Kidney epithelial cell (primary cell): ENCODE measurements at regions not wholly inside any gene's neighbourhood (a gene's known extent, or its start where the extent isn't known, plus 50 kb on each side); places are given as distances from the start of the nearest gene placed in this dataset.

Experiments used
- DNase-seq: peaks from one replicate; pipeline ENCODE4 v3.0.0-alpha.2; 2010; ENCODE audit warnings: low read depth
- H3K27me3 ChIP-seq: 2 replicates; pipeline ENCODE4 v1.6.0; 2011; ENCODE audit warnings: low read length; ENCODE audit not compliant: control insufficient read depth, insufficient read depth
- H3K36me3 ChIP-seq: 2 replicates; pipeline ENCODE4 v1.5.1; 2011; ENCODE audit warnings: low read length; ENCODE audit not compliant: control insufficient read depth, insufficient read depth
- H3K4me3 ChIP-seq: 2 replicates; pipeline ENCODE4 v1.5.1; 2011; ENCODE audit warnings: low read depth, mild to moderate bottlenecking, control low read depth, low read length
- CTCF ChIP-seq: IDR thresholded peaks from 2 replicates; pipeline ENCODE4 v1.5.1; 2011; ENCODE audit warnings: mild to moderate bottlenecking, moderate library complexity, low read length, control low read depth, inconsistent platforms; ENCODE audit not compliant: insufficient read depth, poor library complexity, severe bottlenecking

- DNase-seq, result no peak
- no peaks in the 10 kb centered on the region for H3K27me3 ChIP-seq
- H3K36me3 ChIP-seq, result no peaks in the 10 kb centered on the region
- no peak overlapping the region for H3K4me3 ChIP-seq
- TF ChIP-seq CTCF, result no peak
Observed at GRCh38 chr19:28530406-28531035, 682.4 kb downstream of the UQCRFS1 start.

- H3K27me3 ChIP-seq, result no peaks in the 10 kb centered on the region
- DNase-seq, result no peak
- H3K4me3 ChIP-seq, result no peak overlapping the region
- TF ChIP-seq CTCF, result no peak
- H3K36me3 ChIP-seq, result no peaks in the 10 kb centered on the region
Observed at GRCh38 chr19:28526038-28526437, 686.9 kb downstream of the UQCRFS1 start.

- Histone ChIP-seq H3K27me3 (no peaks in the 10 kb centered on the region), H3K4me3 (no peak overlapping the region), H3K36me3 (no peaks in the 10 kb centered on the region)
- DNase-seq, result no peak
- no peak for TF ChIP-seq CTCF
Observed at GRCh38 chr19:28523619-28524018, 689.3 kb downstream of the UQCRFS1 start.

GRCh38 chr19:28522545-28522922, 690.4 kb downstream of the UQCRFS1 start:
- no peaks in the 10 kb centered on the region for H3K27me3 ChIP-seq
- H3K4me3 ChIP-seq, result no peak overlapping the region
- no peaks in the 10 kb centered on the region for H3K36me3 ChIP-seq
- TF ChIP-seq CTCF, result no peak
- DNase-seq, result no peak

GRCh38 chr19:28521614-28522544, 691.1 kb downstream of the UQCRFS1 start:
- no peak for DNase-seq
- H3K36me3 ChIP-seq, result no peaks in the 10 kb centered on the region
- TF ChIP-seq CTCF, result no peak
- no peak overlapping the region for H3K4me3 ChIP-seq
- H3K27me3 ChIP-seq, result no peaks in the 10 kb centered on the region
